ENCODE measurements at regions not wholly inside any gene's neighbourhood (a gene's known extent, or its start where the extent isn't known, plus 50 kb on each side); places are given as distances from the start of the nearest gene placed in this dataset.

- Histone ChIP-seq H3K27ac (no peak overlapping the region), H3K4me1 (peaks cover 0 to 25% (median 6%) of the 10 kb centered on the region in 4 donors), H3K4me3 (no peak overlapping the region), H3K27me3 (no peaks in the 10 kb centered on the region), H3K9me3 (no peaks in the 10 kb centered on the region), H3K36me3 (no peaks in the 10 kb centered on the region)
- no peak for TF ChIP-seq POLR2A (IDR thresholded peaks at IDR 0.05)
- TF ChIP-seq POLR2AphosphoS5 (IDR thresholded peaks at IDR 0.05), result no peak
- no peak for TF ChIP-seq CTCF (IDR thresholded peaks at IDR 0.05)
- no peak for TF ChIP-seq EP300 (IDR thresholded peaks at IDR 0.05; ENCODE audit: low read depth)
- intact Hi-C loops (cut with DNase I; ENCODE audit: low total_unique reads) (no loop called here), in situ Hi-C loops (cut with MboI; ENCODE audit: low pct_ligation_motif_present in 1 of 4, low pct_unique_long_range_greater_than_20kb in 1 of 4, low sequenced_read_pairs in 3 of 4) (no loop called here)
- no peak for DNase-seq
- no CpG with 5 or more reads among the region's 1 CpG for WGBS, 2 donors (ENCODE audit: low coverage in 1 of 2)
Measured at GRCh38 chrY:21178281-21178680, 332.9 kb upstream of the RBMY1B start.

- 25% methylated on average over 4 of the region's 5 CpGs; no CpG with 5 or more reads in 1 of the 2 donors for WGBS, 2 donors (ENCODE audit: low coverage in 1 of 2)
- no peaks in the 10 kb centered on the region for H3K27me3 ChIP-seq
- TF ChIP-seq POLR2AphosphoS5 (IDR thresholded peaks at IDR 0.05), result no peak
- peak in 2 of 5 experiments; percentile 25 to 28 for TF ChIP-seq CTCF (IDR thresholded peaks at IDR 0.05)
- TF ChIP-seq EP300 (IDR thresholded peaks at IDR 0.05; ENCODE audit: low read depth), result no peak
- no peaks in the 10 kb centered on the region for H3K36me3 ChIP-seq
- H3K4me1 ChIP-seq, result peaks cover 0 to 17% (median 0%) of the 10 kb centered on the region in 4 donors
- H3K4me3 ChIP-seq, result no peak overlapping the region
- intact Hi-C loops (cut with DNase I; ENCODE audit: low total_unique reads) (no loop called here), in situ Hi-C loops (cut with MboI; ENCODE audit: low pct_ligation_motif_present in 1 of 4, low pct_unique_long_range_greater_than_20kb in 1 of 4, low sequenced_read_pairs in 3 of 4) (no loop called here)
- no peak for DNase-seq
- peak overlapping the region in 2 of 4 donors; percentile 23 to 42 for H3K27ac ChIP-seq
- no peaks in the 10 kb centered on the region for H3K9me3 ChIP-seq
Measured at GRCh38 chrY:21180921-21181320, 330.2 kb upstream of the RBMY1B start.

- no CpG with 5 or more reads among the region's 1 CpG for WGBS, 2 donors (ENCODE audit: low coverage in 1 of 2)
- Histone ChIP-seq H3K36me3 (no peaks in the 10 kb centered on the region), H3K9me3 (no peaks in the 10 kb centered on the region), H3K4me1 (peaks cover 0 to 9% (median 0%) of the 10 kb centered on the region in 4 donors), H3K27me3 (no peaks in the 10 kb centered on the region), H3K27ac (no peak overlapping the region), H3K4me3 (no peak overlapping the region)
- intact Hi-C loops (cut with DNase I; ENCODE audit: low total_unique reads), result no loop called here
- TF ChIP-seq POLR2A (IDR thresholded peaks at IDR 0.05) (no peak), POLR2AphosphoS5 (IDR thresholded peaks at IDR 0.05) (no peak), EP300 (IDR thresholded peaks at IDR 0.05; ENCODE audit: low read depth) (no peak), CTCF (IDR thresholded peaks at IDR 0.05) (no peak)
- in situ Hi-C loops (cut with MboI; ENCODE audit: low pct_ligation_motif_present in 1 of 4, low pct_unique_long_range_greater_than_20kb in 1 of 4, low sequenced_read_pairs in 3 of 4), result no loop called here
- no peak for DNase-seq
Measured at GRCh38 chrY:21184271-21184670, 326.9 kb upstream of the RBMY1B start.

- WGBS, 2 donors (ENCODE audit: low coverage in 1 of 2), result 17% methylated on average over 1 of the region's 6 CpGs; no CpG with 5 or more reads in 1 of the 2 donors
- Histone ChIP-seq H3K4me3 (no peak overlapping the region), H3K36me3 (no peaks in the 10 kb centered on the region), H3K27ac (peak overlapping the region in 2 of 4 donors; percentile 16 to 26), H3K27me3 (no peaks in the 10 kb centered on the region), H3K4me1 (peaks cover 0 to 7% (median 0%) of the 10 kb centered on the region in 4 donors), H3K9me3 (no peaks in the 10 kb centered on the region)
- intact Hi-C loops (cut with DNase I; ENCODE audit: low total_unique reads), result no loop called here
- TF ChIP-seq POLR2A (IDR thresholded peaks at IDR 0.05) (no peak), CTCF (IDR thresholded peaks at IDR 0.05) (no peak), EP300 (IDR thresholded peaks at IDR 0.05; ENCODE audit: low read depth) (no peak), POLR2AphosphoS5 (IDR thresholded peaks at IDR 0.05) (no peak)
- no peak for DNase-seq
- in situ Hi-C loops (cut with MboI; ENCODE audit: low pct_ligation_motif_present in 1 of 4, low pct_unique_long_range_greater_than_20kb in 1 of 4, low sequenced_read_pairs in 3 of 4), result no loop called here
Measured at GRCh38 chrY:21185419-21186105, 325.6 kb upstream of the RBMY1B start.
